ENCODE measurements at regions not wholly inside any gene's neighbourhood (a gene's known extent, or its start where the extent isn't known, plus 50 kb on each side); places are given as distances from the start of the nearest gene placed in this dataset.

- TF ChIP-seq EZH2 (IDR thresholded peaks at IDR 0.05; ENCODE audit: low read length, missing control alignments) (no peak), CTCF (conservative IDR thresholded peaks at IDR 0.05 in 1 of 2, IDR thresholded peaks at IDR 0.05 in 1 of 2; ENCODE audit: low read depth in 1 of 2, low read length in 2 of 2) (no peak)
Measured at GRCh38 chr15:62566248-62566647, 401.2 kb upstream of the C2CD4B start.

All from fibroblast of lung (primary cell).